Stimulated activated CD4-positive, alpha-beta T cell treated with anti-CD3 and anti-CD28 coated beads, Interleukin-4, amount 100 ng/mL, for 1 hour (primary cell): ENCODE measurements at regions not wholly inside any gene's neighbourhood (a gene's known extent, or its start where the extent isn't known, plus 50 kb on each side); places are given as distances from the start of the nearest gene placed in this dataset.

Experiments used
- DNase-seq: peaks from one replicate; pipeline ENCODE4 v3.0.0-alpha.2; 2020

- DNase-seq = no peak
These were observed 812.8 kb downstream of the TBC1D22A start for GRCh38 chr22:47575291-47575690.

- no peak for DNase-seq
These were observed 812.1 kb downstream of the TBC1D22A start for GRCh38 chr22:47574556-47574955.

GRCh38 chr22:47573141-47573540 lies 810.7 kb downstream of the TBC1D22A start:
- no peak for DNase-seq

GRCh38 chr22:47572443-47572842 lies 810.0 kb downstream of the TBC1D22A start:
- no peak for DNase-seq

GRCh38 chr22:47571616-47572015 lies 809.2 kb downstream of the TBC1D22A start:
- no peak for DNase-seq

- DNase-seq = no peak
These were observed 808.4 kb downstream of the TBC1D22A start for GRCh38 chr22:47570851-47571250.

GRCh38 chr22:47570300-47570685 lies 807.8 kb downstream of the TBC1D22A start:
- DNase-seq = no peak

GRCh38 chr22:47569389-47570299 lies 807.2 kb downstream of the TBC1D22A start:
- no peak for DNase-seq

- no peak for DNase-seq
These were observed 806.2 kb downstream of the TBC1D22A start for GRCh38 chr22:47568700-47569099.

- DNase-seq = no peak
These were observed 805.0 kb downstream of the TBC1D22A start for GRCh38 chr22:47567126-47568090.

- no peak for DNase-seq
These were observed 804.0 kb downstream of the TBC1D22A start for GRCh38 chr22:47566491-47566890.

- no peak for DNase-seq
These were observed 803.2 kb downstream of the TBC1D22A start for GRCh38 chr22:47565607-47566006.

- DNase-seq = no peak
These were observed 802.4 kb downstream of the TBC1D22A start for GRCh38 chr22:47564651-47565434.

- DNase-seq = no peak
These were observed 801.7 kb downstream of the TBC1D22A start for GRCh38 chr22:47564158-47564450.

GRCh38 chr22:47563406-47564157 lies 801.1 kb downstream of the TBC1D22A start:
- DNase-seq = no peak

- DNase-seq = no peak
These were observed 799.3 kb downstream of the TBC1D22A start for GRCh38 chr22:47561766-47562165.

GRCh38 chr22:47561115-47561675 lies 798.7 kb downstream of the TBC1D22A start:
- no peak for DNase-seq

GRCh38 chr22:47558828-47559700 lies 796.6 kb downstream of the TBC1D22A start:
- DNase-seq = no peak

- no peak for DNase-seq
These were observed 794.0 kb downstream of the TBC1D22A start for GRCh38 chr22:47556473-47556872.

GRCh38 chr22:47553436-47553835 lies 791.0 kb downstream of the TBC1D22A start:
- DNase-seq = no peak
